Keratinocyte (primary cell): ENCODE measurements at regions not wholly inside any gene's neighbourhood (a gene's known extent, or its start where the extent isn't known, plus 50 kb on each side); places are given as distances from the start of the nearest gene placed in this dataset.

Source experiments
- DNase-seq: peaks from one replicate; pipeline ENCODE4 v3.0.0-alpha.2; 2011; ENCODE audit warnings: low read depth, missing footprints, low spot score
- FAIRE-seq: peaks from 2 replicates; lab custom pipeline; 2011; peaks lifted over from hg19 to GRCh38; lab: Jason Lieb, UNC
- H2AFZ ChIP-seq: 2 replicates; pipeline ENCODE4 v1.6.0; 2012; ENCODE audit warnings: low read length, control low read depth, inconsistent platforms; ENCODE audit not compliant: control insufficient read depth
- H3K27ac ChIP-seq: 2 replicates; pipeline ENCODE4 v1.5.1; 2011; ENCODE audit warnings: low read length; ENCODE audit not compliant: control insufficient read depth, insufficient read depth
- H3K27me3 ChIP-seq: 3 replicates; pipeline ENCODE4 v1.6.0; 2011; ENCODE audit warnings: low read length; ENCODE audit not compliant: control insufficient read depth, insufficient read depth; ENCODE audit errors: extremely low read depth
- H3K36me3 ChIP-seq, 2 experiments: 2 replicates in 1 of 2; 3 replicates in 1 of 2; pipeline ENCODE4 v1.5.1; 2011; ENCODE audit warnings: low read length in 2 of 2, mild to moderate bottlenecking in 1 of 2; ENCODE audit not compliant: control insufficient read depth in 2 of 2, insufficient read depth in 2 of 2; ENCODE audit errors: extremely low read depth in 1 of 2
- H3K4me1 ChIP-seq: 3 replicates; pipeline ENCODE4 v1.5.1; 2011; ENCODE audit warnings: low read length; ENCODE audit not compliant: control insufficient read depth, insufficient read depth; ENCODE audit errors: extremely low read depth
- H3K4me2 ChIP-seq: 3 replicates; pipeline ENCODE4 v1.6.0; 2011; ENCODE audit warnings: low read depth, low read length; ENCODE audit not compliant: control insufficient read depth, insufficient read depth; ENCODE audit errors: extremely low read depth
- H3K4me3 ChIP-seq, 3 experiments: fragments of 200-600 bp in 1 of 3; sonication (generic) in 1 of 3; 2 replicates in 2 of 3; 3 replicates in 1 of 3; pipeline ENCODE4 v1.5.1; 2011 to 2016; ENCODE audit warnings: low read length in 3 of 3, mild to moderate bottlenecking in 3 of 3, control low read depth in 2 of 3, inconsistent platforms in 1 of 3, low read depth in 1 of 3, mixed read lengths in 1 of 3, mixed run types in 1 of 3, moderate library complexity in 1 of 3; ENCODE audit not compliant: control insufficient read depth in 2 of 3, insufficient read depth in 2 of 3; ENCODE audit errors: extremely low read depth in 1 of 3
- H3K79me2 ChIP-seq: 2 replicates; pipeline ENCODE4 v1.6.0; 2012; ENCODE audit warnings: low read length; ENCODE audit not compliant: control insufficient read depth, insufficient read depth
- H3K9ac ChIP-seq: 3 replicates; pipeline ENCODE4 v1.6.0; 2011; ENCODE audit warnings: low read length; ENCODE audit not compliant: control insufficient read depth, insufficient read depth; ENCODE audit errors: extremely low read depth
- H3K9me1 ChIP-seq: 3 replicates; pipeline ENCODE4 v1.6.0; 2011; ENCODE audit warnings: low read length; ENCODE audit not compliant: control insufficient read depth, insufficient read depth; ENCODE audit errors: extremely low read depth
- H3K9me3 ChIP-seq: 2 replicates; pipeline ENCODE4 v1.5.1; 2012; ENCODE audit warnings: low read depth, low read length; ENCODE audit not compliant: control insufficient read depth
- H4K20me1 ChIP-seq: 3 replicates; pipeline ENCODE4 v1.6.0; 2011; ENCODE audit warnings: low read length; ENCODE audit not compliant: control insufficient read depth, insufficient read depth; ENCODE audit errors: extremely low read depth
- EZH2 ChIP-seq: IDR thresholded peaks from one replicate; pipeline ENCODE4 v1.6.1; 2012; ENCODE audit warnings: inconsistent platforms, mild to moderate bottlenecking, low read length, moderate library complexity
- dilution Hi-C: fragments of 300-500 bp; cut with MboI; formaldehyde crosslinking; loops from one replicate; pipeline ENCODE4 v1.7.0; 2020; ENCODE audit warnings: low sequenced_read_pairs; ENCODE audit not compliant: extremely low pct_ligation_motif_present
- TF ChIP-seq, protein P1 (sequence below), 3 experiments: IDR thresholded peaks in 1 of 3; conservative IDR thresholded peaks in 1 of 3; optimal IDR thresholded peaks in 1 of 3; 2 replicates in 2 of 3; 3 replicates in 1 of 3; pipeline versions ENCODE3 to v1.5.1; 2011; ENCODE audit warnings: low read length in 3 of 3, mild to moderate bottlenecking in 3 of 3, moderate library complexity in 2 of 3, control low read depth in 1 of 3, inconsistent platforms in 1 of 3; ENCODE audit not compliant: insufficient read depth in 2 of 3; ENCODE audit errors: extremely low read depth in 1 of 3

GRCh38 chr12:19616781-19617180 is 177.5 kb downstream of the AEBP2 start:
- Histone ChIP-seq H4K20me1 (no peaks in the 10 kb centered on the region), H2AFZ (no peak overlapping the region), H3K27me3 (no peaks in the 10 kb centered on the region), H3K4me3 (no peak overlapping the region), H3K27ac (no peak overlapping the region), H3K9me3 (no peaks in the 10 kb centered on the region), H3K4me2 (no peak overlapping the region), H3K36me3 (no peaks in the 10 kb centered on the region), H3K79me2 (no peaks in the 10 kb centered on the region), H3K9me1 (no peaks in the 10 kb centered on the region), H3K9ac (no peak overlapping the region), H3K4me1 (peaks cover 9% of the 10 kb centered on the region)
- TF ChIP-seq, protein P1, sequence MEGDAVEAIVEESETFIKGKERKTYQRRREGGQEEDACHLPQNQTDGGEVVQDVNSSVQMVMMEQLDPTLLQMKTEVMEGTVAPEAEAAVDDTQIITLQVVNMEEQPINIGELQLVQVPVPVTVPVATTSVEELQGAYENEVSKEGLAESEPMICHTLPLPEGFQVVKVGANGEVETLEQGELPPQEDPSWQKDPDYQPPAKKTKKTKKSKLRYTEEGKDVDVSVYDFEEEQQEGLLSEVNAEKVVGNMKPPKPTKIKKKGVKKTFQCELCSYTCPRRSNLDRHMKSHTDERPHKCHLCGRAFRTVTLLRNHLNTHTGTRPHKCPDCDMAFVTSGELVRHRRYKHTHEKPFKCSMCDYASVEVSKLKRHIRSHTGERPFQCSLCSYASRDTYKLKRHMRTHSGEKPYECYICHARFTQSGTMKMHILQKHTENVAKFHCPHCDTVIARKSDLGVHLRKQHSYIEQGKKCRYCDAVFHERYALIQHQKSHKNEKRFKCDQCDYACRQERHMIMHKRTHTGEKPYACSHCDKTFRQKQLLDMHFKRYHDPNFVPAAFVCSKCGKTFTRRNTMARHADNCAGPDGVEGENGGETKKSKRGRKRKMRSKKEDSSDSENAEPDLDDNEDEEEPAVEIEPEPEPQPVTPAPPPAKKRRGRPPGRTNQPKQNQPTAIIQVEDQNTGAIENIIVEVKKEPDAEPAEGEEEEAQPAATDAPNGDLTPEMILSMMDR (optimal IDR thresholded peaks at IDR 0.05 in 1 of 3, IDR thresholded peaks at IDR 0.05 in 1 of 3, conservative IDR thresholded peaks at IDR 0.05 in 1 of 3; ENCODE audit: extremely low read depth in 1 of 3, insufficient read depth in 2 of 3, low read length in 3 of 3), result no peak
- TF ChIP-seq EZH2, result no peak
- no peak for DNase-seq
- dilution Hi-C loops, result no loop called here
- no peak for FAIRE-seq

DNA sequence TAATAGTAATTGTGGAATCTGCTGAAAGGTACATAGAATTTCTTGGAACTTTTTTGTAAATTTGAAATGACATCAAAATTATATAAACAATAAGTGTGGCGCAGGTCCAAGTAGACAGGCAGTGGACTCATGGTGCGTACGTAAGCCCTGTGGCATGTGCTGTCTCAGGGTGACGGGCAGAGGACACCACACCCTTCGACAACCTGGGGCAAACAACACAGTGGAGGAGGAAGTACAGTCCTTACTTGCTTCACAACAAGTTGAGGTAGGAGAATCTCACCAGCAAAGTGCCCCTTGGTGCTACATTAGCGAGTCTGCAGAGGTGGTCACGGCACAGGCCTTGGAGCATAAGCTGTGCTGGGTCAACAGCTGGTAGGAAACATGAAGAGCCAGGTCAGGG is 180.9 kb downstream of the AEBP2 start:
- dilution Hi-C loops, result no loop called here
- H3K27ac ChIP-seq, result peak overlapping the region; percentile 29
- peak overlapping the region; percentile 74 for H2AFZ ChIP-seq
- no peaks in the 10 kb centered on the region for H3K9me1 ChIP-seq
- DNase-seq (peak; percentile 9), FAIRE-seq (peak; percentile 55)
- H3K79me2 ChIP-seq, result no peaks in the 10 kb centered on the region
- peak overlapping the region; percentile 56 for H3K4me2 ChIP-seq
- H3K9ac ChIP-seq, result peak overlapping the region; percentile 18
- H3K27me3 ChIP-seq, result no peaks in the 10 kb centered on the region
- no peak overlapping the region for H3K4me3 ChIP-seq
- H3K9me3 ChIP-seq, result no peaks in the 10 kb centered on the region
- no peaks in the 10 kb centered on the region for H4K20me1 ChIP-seq
- TF ChIP-seq EZH2, result no peak
- TF ChIP-seq, protein P1 (optimal IDR thresholded peaks at IDR 0.05 in 1 of 3, IDR thresholded peaks at IDR 0.05 in 1 of 3, conservative IDR thresholded peaks at IDR 0.05 in 1 of 3; ENCODE audit: extremely low read depth in 1 of 3, insufficient read depth in 2 of 3, low read length in 3 of 3), result no peak
- H3K36me3 ChIP-seq, result no peaks in the 10 kb centered on the region
- H3K4me1 ChIP-seq, result peaks cover 9% of the 10 kb centered on the region
